K562 (cell line): ENCODE measurements at regions not wholly inside any gene's neighbourhood (a gene's known extent, or its start where the extent isn't known, plus 50 kb on each side); places are given as distances from the start of the nearest gene placed in this dataset.

ENCODE experiments used
- ATAC-seq: fragments of 200-7000 bp; cut with Tn5 transposase; 3 replicates; pipeline ENCODE4 v1.9.1; 2020; ENCODE audit warnings: moderate library complexity
- BruUV-seq: library from RNA; stranded (reverse); fragments of 400-500 nt; replicated peaks from 2 replicates; lab custom pipeline; 2021; lab: Mats Ljungman, UMichigan
- CTCF ChIA-PET: fragments of 300-600 bp; formaldehyde crosslinking; extraction: SDS; loops from one replicate; lab custom pipeline; 2021; ENCODE audit warnings: low intra/inter-chr PET ratio; lab: Yijun Ruan, JAX
- POLR2A ChIA-PET: fragments of 300-600, 350-650 bp; sonication (Branson Sonifier 250); formaldehyde crosslinking; extraction: SDS; loops from one replicate; lab custom pipeline; 2021; ENCODE audit warnings: antibody characterized with exemption, inconsistent platforms; lab: Yijun Ruan, JAX
- DNase-seq, 4 experiments: peaks; one replicate each; pipeline versions ENCODE4 v3.0.0 to v3.0.0-alpha.2; 2011 to 2018; ENCODE audit warnings: low spot score in 3 of 4, mixed read lengths in 3 of 4; ENCODE audit errors: extremely low read depth in 1 of 4
- FAIRE-seq: peaks from 2 replicates; lab custom pipeline; 2011; peaks lifted over from hg19 to GRCh38; lab: Jason Lieb, UNC
- H2AFZ ChIP-seq: 2 replicates; pipeline ENCODE4 v1.6.0; 2011; ENCODE audit warnings: low read depth, low read length, control low read depth, inconsistent platforms
- H3K27ac ChIP-seq: fragments of 200-600 bp; 3 replicates; pipeline ENCODE4 v1.8.0; 2011; ENCODE audit warnings: low read depth, mild to moderate bottlenecking, control low read depth, inconsistent platforms, low read length, moderate library complexity, mixed read lengths; ENCODE audit errors: extremely low read depth
- H3K27me3 ChIP-seq, 2 experiments: fragments of 300-600 bp in 1 of 2; 2 replicates in 1 of 2; 3 replicates in 1 of 2; pipeline versions ENCODE4 v1.6.0 to v1.8.0; 2011; ENCODE audit warnings: inconsistent platforms in 2 of 2, low read length in 2 of 2, mild to moderate bottlenecking in 1 of 2, mixed read lengths in 1 of 2, moderate library complexity in 1 of 2; ENCODE audit not compliant: control insufficient read depth in 2 of 2, insufficient read depth in 2 of 2
- H3K36me3 ChIP-seq: fragments of 300-600 bp; 3 replicates; pipeline ENCODE4 v1.8.0; 2011; ENCODE audit warnings: mild to moderate bottlenecking, low read length, inconsistent platforms; ENCODE audit not compliant: control insufficient read depth, insufficient read depth
- H3K4me1 ChIP-seq, 2 experiments: fragments of 200-600 bp in 1 of 2; replicated peaks in 1 of 2; 2 replicates in 1 of 2; 3 replicates in 1 of 2; pipeline versions ENCODE4 v1.5.1 to v1.8.0; 2011; ENCODE audit warnings: inconsistent platforms in 2 of 2, low read length in 2 of 2, mild to moderate bottlenecking in 1 of 2, mixed read lengths in 1 of 2, moderate library complexity in 1 of 2; ENCODE audit not compliant: control insufficient read depth in 2 of 2, insufficient read depth in 2 of 2
- H3K4me2 ChIP-seq: 2 replicates; pipeline ENCODE4 v1.6.1; 2011; ENCODE audit warnings: low read length, control low read depth, inconsistent platforms, mixed read lengths; ENCODE audit not compliant: insufficient read depth
- H3K4me3 ChIP-seq: fragments of 200-600 bp; sonication (generic), shearing (Covaris generic); 2 replicates; pipeline ENCODE4 v1.5.1; 2016; ENCODE audit warnings: control low read depth, inconsistent platforms
- H3K79me2 ChIP-seq: fragments of 200-600 bp; 3 replicates; pipeline ENCODE4 v1.8.0; 2011; ENCODE audit warnings: low read length, inconsistent platforms; ENCODE audit not compliant: control insufficient read depth, insufficient read depth
- H3K9ac ChIP-seq, 2 experiments: 2 replicates each; pipeline versions ENCODE4 v1.6.0 to v1.6.1; 2011; ENCODE audit warnings: low read depth in 2 of 2, low read length in 2 of 2, control low read depth in 1 of 2, inconsistent platforms in 1 of 2, mild to moderate bottlenecking in 1 of 2, mixed read lengths in 1 of 2; ENCODE audit not compliant: insufficient read depth in 1 of 2
- H3K9me1 ChIP-seq: one replicate; pipeline ENCODE4 v1.6.0; 2011; ENCODE audit warnings: inconsistent platforms, mild to moderate bottlenecking, low read length, moderate library complexity; ENCODE audit not compliant: control insufficient read depth, insufficient read depth
- H3K9me3 ChIP-seq: replicated peaks from 2 replicates; pipeline ENCODE4 v1.5.1; 2011; ENCODE audit warnings: low read depth, low read length, inconsistent platforms; ENCODE audit not compliant: control insufficient read depth, insufficient read depth
- H4K20me1 ChIP-seq: replicated peaks from 2 replicates; pipeline ENCODE4 v1.6.1; 2011; ENCODE audit warnings: low read length, inconsistent platforms, mixed read lengths; ENCODE audit not compliant: control insufficient read depth, insufficient read depth
- ADNP ChIP-seq: fragments of 200-800 bp; sonication (Bioruptor generic); IDR thresholded peaks from 2 replicates; pipeline ENCODE4 v1.6.1; 2016; ENCODE audit warnings: missing genetic modification characterization, missing compliant biosample characterization
- AFF4 ChIP-seq: sonication (generic); formaldehyde crosslinking; IDR thresholded peaks from 2 replicates; pipeline ENCODE4 v1.8.0; 2023; ENCODE audit warnings: mild to moderate bottlenecking, missing genetic modification reagents
- ARID3B ChIP-seq: fragments of 250-450 bp; sonication (Bioruptor Pico); IDR thresholded peaks from 2 replicates; pipeline ENCODE4 v1.4.0; 2020; ENCODE audit warnings: borderline replicate concordance
- FOXP1 ChIP-seq: sonication (generic); formaldehyde crosslinking; IDR thresholded peaks from 2 replicates; pipeline ENCODE4 v1.8.0; 2022; ENCODE audit warnings: mild to moderate bottlenecking, missing genetic modification reagents
- RAD51 ChIP-seq: fragments of 450-650 bp; IDR thresholded peaks from 2 replicates; pipeline ENCODE4 v1.7.1; 2016; ENCODE audit warnings: low read depth, mild to moderate bottlenecking, borderline replicate concordance
- SRSF9 ChIP-seq: fragments of 200-400 bp; formaldehyde crosslinking; IDR thresholded peaks from 2 replicates; pipeline ENCODE4 v1.6.1; 2017; ENCODE audit warnings: low read depth, low read length, borderline replicate concordance
- TCF15 ChIP-seq: fragments of 250-450 bp; sonication (Bioruptor Pico); IDR thresholded peaks from 2 replicates; pipeline ENCODE4 v1.8.0; 2022; ENCODE audit warnings: moderate library complexity, mild to moderate bottlenecking, inconsistent platforms
- TRIM25 ChIP-seq: fragments of 450-650 bp; IDR thresholded peaks from 2 replicates; pipeline ENCODE4 v1.7.0; 2016; ENCODE audit warnings: borderline replicate concordance
- ZNF655 ChIP-seq: fragments of 250-450 bp; sonication (Bioruptor Pico); IDR thresholded peaks from 2 replicates; pipeline ENCODE4 v1.5.0; 2021
- WGBS: fragments of 100-300 bp; shearing (Covaris generic); methylation state at CpG from one replicate; pipeline ENCODE4 v1.1.6; 2016; ENCODE audit warnings: low coverage, mixed read lengths; ENCODE audit not compliant: insufficient coverage; ENCODE audit errors: missing lambda C conversion rate; 5-methylcytosine and 5-hydroxymethylcytosine counted together
- in situ Hi-C: fragments of 300-500 bp; cut with MboI; formaldehyde crosslinking; loops from 4 replicates; pipeline ENCODE4 v1.15.0; 2018; ENCODE audit warnings: inconsistent platforms, mixed read lengths
- intact Hi-C: fragments of 100-400 bp; cut with micrococcal nuclease; formaldehyde crosslinking; loops from 2 replicates; pipeline ENCODE4 v1.14.2; 2022

- no peaks in the 10 kb centered on the region for H3K4me1 ChIP-seq
- no peaks in the 10 kb centered on the region for H4K20me1 ChIP-seq
- no peak overlapping the region for H3K4me3 ChIP-seq
- ChIA-PET POLR2A (no interaction called here), CTCF (no interaction called here)
- no peak for FAIRE-seq
- no peaks in the 10 kb centered on the region for H3K9me3 ChIP-seq
- in situ Hi-C loops = no loop called here
- no peak overlapping the region for H2AFZ ChIP-seq
- no peaks in the 10 kb centered on the region for H3K27me3 ChIP-seq
- no peaks in the 10 kb centered on the region for H3K36me3 ChIP-seq
- intact Hi-C loops = no loop called here
- H3K9ac ChIP-seq = no peak overlapping the region
- WGBS = 3% methylated on average over 8 of the region's 8 CpGs
- no peak for DNase-seq
- ATAC-seq = no peak
- no peak overlapping the region for H3K4me2 ChIP-seq
- H3K9me1 ChIP-seq = no peaks in the 10 kb centered on the region
- no peaks in the 10 kb centered on the region for H3K79me2 ChIP-seq
- H3K27ac ChIP-seq = no peak overlapping the region
- BruUV-seq = no TSS peak
- TF ChIP-seq ADNP (no peak), AFF4 (no peak), SRSF9 (no peak), TCF15 (CRISPR knock-in tag) (no peak), TRIM25 (no peak), RAD51 (no peak), FOXP1 (CRISPR knock-in tag) (no peak), ZNF655 (CRISPR knock-in tag) (no peak), ARID3B (CRISPR knock-in tag) (no peak)
Measured at GRCh38 chr3:13727890-13728289, 152.0 kb downstream of the WNT7A start.
